Psoas muscle (tissue), 7 donors: ENCODE measurements at regions not wholly inside any gene's neighbourhood (a gene's known extent, or its start where the extent isn't known, plus 50 kb on each side); places are given as distances from the start of the nearest gene placed in this dataset.

ENCODE experiments used
- ATAC-seq, 4 donors: fragments of 200-7000 bp; cut with Tn5 transposase; one replicate each; pipeline ENCODE4 v1.9.1; 2020; ENCODE audit warnings: moderate library complexity in 3 of 4, mild to moderate bottlenecking in 2 of 4
- DNase-seq, 2 donors: peaks; one replicate each; pipeline ENCODE4 v3.0.0-alpha.2; 2020
- H3K27ac ChIP-seq: fragments of 200-600 bp; one replicate; pipeline ENCODE4 v1.8.0; 2022
- H3K27me3 ChIP-seq, 3 donors: fragments of 200-600 bp in 1 of 3; one replicate each; pipeline versions ENCODE4 v1.6.1 to v1.8.0; 2013 to 2022; ENCODE audit warnings: low read length in 2 of 3, mild to moderate bottlenecking in 2 of 3, moderate library complexity in 1 of 3; ENCODE audit not compliant: insufficient read depth in 3 of 3
- H3K36me3 ChIP-seq, 2 donors: fragments of 200-600 bp in 1 of 2; one replicate each; pipeline versions ENCODE4 v1.6.1 to v1.8.0; 2013 to 2022; ENCODE audit warnings: low read depth in 1 of 2, mild to moderate bottlenecking in 1 of 2, moderate library complexity in 1 of 2; ENCODE audit not compliant: insufficient read depth in 1 of 2
- H3K4me1 ChIP-seq: fragments of 200-600 bp; one replicate; pipeline ENCODE4 v1.8.0; 2022
- H3K4me3 ChIP-seq: fragments of 200-600 bp; one replicate; pipeline ENCODE4 v1.8.0; 2022; ENCODE audit warnings: mild to moderate bottlenecking
- H3K9me3 ChIP-seq: fragments of 200-600 bp; one replicate; pipeline ENCODE4 v1.8.0; 2022
- CTCF ChIP-seq: fragments of 200-600 bp; IDR thresholded peaks from one replicate; pipeline ENCODE4 v1.8.0; 2022; ENCODE audit warnings: antibody characterized with exemption
- WGBS, 3 donors: extraction: QIAGEN DNeasy Blood & Tissue Kit; methylation state at CpG; one replicate each; pipeline versions ENCODE4 v1.1.6 to v1.1.7; 2013; 5-methylcytosine and 5-hydroxymethylcytosine counted together
- intact Hi-C, 2 donors: fragments of 100-400 bp; cut with DNase I; formaldehyde crosslinking; loops; one replicate each; pipeline versions ENCODE4 v1.11.0 to v1.14.2; 2022
- donor health status: healthy with polysubstance abuse.
- donor health status: DM: no; HTN: no; CAD: no; lungs with moderate emphysema.
- donor health status: Bipolar disorder and iron deficiency.
- donor health status: healthy.
- donor health status: DM: yes; HTN: yes; CAD: no.
- donor health status: DM: no; HTN: no; CAD: no.
- donor health status: DM: yes; HTN: yes; CAD: no.

GRCh38 chr2:16336491-16336890 is 329.1 kb downstream of the CYRIA start:
- no peak for ATAC-seq
- H3K27ac ChIP-seq, result no peak overlapping the region
- H3K4me3 ChIP-seq, result no peak overlapping the region
- WGBS, 3 donors, result 86 to 89% (median 87%) methylated on average over 1 of the region's 1 CpG
- no peak for TF ChIP-seq CTCF
- no peak for DNase-seq
- H3K9me3 ChIP-seq, result peaks cover 5% of the 10 kb centered on the region
- no peaks in the 10 kb centered on the region for H3K4me1 ChIP-seq
- intact Hi-C loops, result no loop called here
- no peaks in the 10 kb centered on the region for H3K27me3 ChIP-seq
- no peaks in the 10 kb centered on the region for H3K36me3 ChIP-seq

- H3K27me3 ChIP-seq, result no peaks in the 10 kb centered on the region
- H3K4me3 ChIP-seq, result no peak overlapping the region
- ATAC-seq (no peak), DNase-seq (no peak)
- TF ChIP-seq CTCF, result no peak
- no peak overlapping the region for H3K27ac ChIP-seq
- WGBS, 3 donors, result 64 to 67% (median 66%) methylated on average over 3 of the region's 3 CpGs
- intact Hi-C loops, result no loop called here
- H3K4me1 ChIP-seq, result no peaks in the 10 kb centered on the region
- H3K36me3 ChIP-seq, result no peaks in the 10 kb centered on the region
- H3K9me3 ChIP-seq, result peaks cover 5% of the 10 kb centered on the region
Observed at GRCh38 chr2:16335947-16336346, 329.7 kb downstream of the CYRIA start.

- Histone ChIP-seq H3K27ac (no peak overlapping the region), H3K4me1 (no peaks in the 10 kb centered on the region), H3K4me3 (no peak overlapping the region), H3K36me3 (no peaks in the 10 kb centered on the region), H3K27me3 (no peaks in the 10 kb centered on the region), H3K9me3 (peaks cover 5% of the 10 kb centered on the region)
- ATAC-seq (no peak), DNase-seq (no peak)
- intact Hi-C loops, result no loop called here
- TF ChIP-seq CTCF, result no peak
- 87 to 100% (median 88%) methylated on average over 1 of the region's 1 CpG for WGBS, 3 donors
Observed at GRCh38 chr2:16335604-16335930, 330.1 kb downstream of the CYRIA start.

GRCh38 chr2:16334886-16335603 is 330.6 kb downstream of the CYRIA start:
- intact Hi-C loops, result no loop called here
- H3K27ac ChIP-seq, result no peak overlapping the region
- H3K4me3 ChIP-seq, result no peak overlapping the region
- WGBS, 3 donors, result 48 to 56% (median 55%) methylated on average over 2 of the region's 2 CpGs
- no peaks in the 10 kb centered on the region for H3K36me3 ChIP-seq
- H3K9me3 ChIP-seq, result peaks cover 5% of the 10 kb centered on the region
- DNase-seq, result no peak
- TF ChIP-seq CTCF, result no peak
- no peaks in the 10 kb centered on the region for H3K4me1 ChIP-seq
- H3K27me3 ChIP-seq, result no peaks in the 10 kb centered on the region
- ATAC-seq, result no peak

GRCh38 chr2:16334366-16334765 is 331.3 kb downstream of the CYRIA start:
- no peak overlapping the region for H3K4me3 ChIP-seq
- H3K27ac ChIP-seq, result no peak overlapping the region
- WGBS, 3 donors, result 79 to 88% (median 80%) methylated on average over 1 of the region's 1 CpG
- peaks cover 3% of the 10 kb centered on the region for H3K9me3 ChIP-seq
- no peak for ATAC-seq
- TF ChIP-seq CTCF, result no peak
- intact Hi-C loops, result no loop called here
- no peak for DNase-seq
- H3K27me3 ChIP-seq, result no peaks in the 10 kb centered on the region
- H3K36me3 ChIP-seq, result no peaks in the 10 kb centered on the region
- H3K4me1 ChIP-seq, result no peaks in the 10 kb centered on the region
